GM12874 (cell line): ENCODE measurements at regions not wholly inside any gene's neighbourhood (a gene's known extent, or its start where the extent isn't known, plus 50 kb on each side); places are given as distances from the start of the nearest gene placed in this dataset.

ENCODE experiments used
- TF ChIP-seq, protein P1 (sequence below): IDR thresholded peaks from 2 replicates; pipeline ENCODE4 v1.5.1; 2011; ENCODE audit warnings: low read depth, mild to moderate bottlenecking, control low read depth, low read length, moderate library complexity; ENCODE audit not compliant: insufficient read depth

DNA sequence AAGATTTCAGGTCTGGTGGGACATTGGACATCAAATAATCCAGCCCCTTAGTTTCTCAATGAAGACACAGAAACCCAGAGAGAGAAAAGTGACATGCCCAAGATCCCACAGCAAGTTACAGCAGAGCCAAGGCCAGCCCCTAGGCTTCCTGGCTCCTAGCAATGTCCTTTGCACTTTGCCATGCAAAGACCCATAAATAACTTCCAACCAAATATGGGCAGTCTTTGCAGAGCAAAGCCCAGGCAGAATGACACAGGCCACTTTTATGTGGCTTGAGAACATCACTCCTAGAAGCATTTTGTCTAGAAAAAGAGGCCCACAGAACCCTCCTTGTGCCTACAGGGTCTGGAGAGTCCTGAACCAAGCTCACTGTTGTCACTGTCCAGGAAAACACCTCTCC, 78.1 kb upstream of the ATP6AP2 start:
- TF ChIP-seq, protein P1, sequence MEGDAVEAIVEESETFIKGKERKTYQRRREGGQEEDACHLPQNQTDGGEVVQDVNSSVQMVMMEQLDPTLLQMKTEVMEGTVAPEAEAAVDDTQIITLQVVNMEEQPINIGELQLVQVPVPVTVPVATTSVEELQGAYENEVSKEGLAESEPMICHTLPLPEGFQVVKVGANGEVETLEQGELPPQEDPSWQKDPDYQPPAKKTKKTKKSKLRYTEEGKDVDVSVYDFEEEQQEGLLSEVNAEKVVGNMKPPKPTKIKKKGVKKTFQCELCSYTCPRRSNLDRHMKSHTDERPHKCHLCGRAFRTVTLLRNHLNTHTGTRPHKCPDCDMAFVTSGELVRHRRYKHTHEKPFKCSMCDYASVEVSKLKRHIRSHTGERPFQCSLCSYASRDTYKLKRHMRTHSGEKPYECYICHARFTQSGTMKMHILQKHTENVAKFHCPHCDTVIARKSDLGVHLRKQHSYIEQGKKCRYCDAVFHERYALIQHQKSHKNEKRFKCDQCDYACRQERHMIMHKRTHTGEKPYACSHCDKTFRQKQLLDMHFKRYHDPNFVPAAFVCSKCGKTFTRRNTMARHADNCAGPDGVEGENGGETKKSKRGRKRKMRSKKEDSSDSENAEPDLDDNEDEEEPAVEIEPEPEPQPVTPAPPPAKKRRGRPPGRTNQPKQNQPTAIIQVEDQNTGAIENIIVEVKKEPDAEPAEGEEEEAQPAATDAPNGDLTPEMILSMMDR = no peak

DNA sequence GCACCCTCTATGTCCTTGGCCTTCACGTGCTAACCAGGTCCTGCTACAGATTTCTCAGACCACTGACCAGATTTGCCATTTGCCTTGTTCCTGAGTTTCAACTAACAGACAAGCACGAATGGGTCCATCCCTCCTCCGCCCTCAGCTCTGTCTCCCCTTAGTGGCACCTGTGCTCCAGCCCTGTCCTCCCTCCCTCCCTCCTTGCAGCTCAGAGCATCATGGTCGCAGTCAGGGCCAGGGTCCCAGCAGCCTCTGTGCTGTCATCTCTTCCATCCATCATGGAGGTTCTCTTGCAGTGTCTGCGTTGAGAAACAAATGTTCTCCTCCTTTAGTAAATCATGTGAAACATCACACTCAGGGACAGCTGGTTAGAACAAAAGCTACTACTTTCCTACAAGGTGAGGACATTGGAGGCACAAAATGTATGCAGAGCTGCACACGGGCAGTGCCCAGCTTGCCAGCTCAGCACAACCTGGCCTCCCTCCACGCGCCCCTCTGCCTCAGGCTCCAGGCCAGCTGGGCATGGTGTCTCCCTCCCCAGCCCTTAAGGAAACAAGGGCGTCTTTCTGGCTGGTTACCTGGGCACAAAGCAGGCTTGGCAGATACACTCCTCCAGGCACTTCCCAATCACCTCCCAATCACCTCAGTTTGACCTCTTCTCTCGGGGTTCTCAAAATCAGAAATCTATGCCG, 79.5 kb upstream of the ATP6AP2 start:
- TF ChIP-seq, protein P1 = no peak

DNA sequence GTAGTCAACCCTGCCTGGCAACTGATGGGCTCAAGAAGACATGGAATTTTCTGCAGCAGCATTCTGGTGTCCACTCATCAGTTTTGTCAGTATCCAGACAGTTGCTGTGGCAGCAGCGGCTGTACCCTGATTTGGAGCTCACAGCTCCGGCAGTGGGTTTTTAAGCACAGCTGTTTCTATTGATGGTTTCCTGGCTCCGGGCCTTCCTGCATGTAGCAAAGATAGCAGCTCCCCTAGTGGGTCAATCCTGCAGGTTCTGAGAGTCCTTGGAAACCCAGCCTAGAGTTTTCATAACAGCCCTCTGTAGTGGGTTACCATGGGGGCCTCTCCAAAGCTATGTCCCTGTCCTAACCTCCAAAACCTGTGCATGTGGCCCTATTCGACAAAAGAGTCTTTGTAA, 84.0 kb upstream of the ATP6AP2 start:
- TF ChIP-seq, protein P1 = no peak

DNA sequence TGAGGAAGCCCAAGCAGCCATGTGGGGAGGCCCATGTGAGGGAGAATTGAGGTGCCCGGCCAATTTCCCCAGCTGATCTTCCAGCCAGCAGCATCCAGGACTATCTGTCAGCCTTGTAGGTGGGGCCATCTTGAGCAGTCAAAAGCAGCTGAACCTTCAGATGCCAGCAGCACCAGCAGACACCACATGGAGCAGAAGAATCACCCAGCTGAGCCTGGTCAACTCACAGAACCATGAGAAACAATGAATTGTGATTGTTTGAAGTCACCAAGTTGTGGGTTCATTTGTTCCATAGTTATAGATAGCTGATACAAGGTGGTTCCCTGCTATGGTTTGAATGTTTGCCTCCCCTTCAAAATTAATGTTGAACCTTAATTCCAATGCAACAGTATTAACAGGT, 85.1 kb upstream of the ATP6AP2 start:
- TF ChIP-seq, protein P1 = no peak

DNA sequence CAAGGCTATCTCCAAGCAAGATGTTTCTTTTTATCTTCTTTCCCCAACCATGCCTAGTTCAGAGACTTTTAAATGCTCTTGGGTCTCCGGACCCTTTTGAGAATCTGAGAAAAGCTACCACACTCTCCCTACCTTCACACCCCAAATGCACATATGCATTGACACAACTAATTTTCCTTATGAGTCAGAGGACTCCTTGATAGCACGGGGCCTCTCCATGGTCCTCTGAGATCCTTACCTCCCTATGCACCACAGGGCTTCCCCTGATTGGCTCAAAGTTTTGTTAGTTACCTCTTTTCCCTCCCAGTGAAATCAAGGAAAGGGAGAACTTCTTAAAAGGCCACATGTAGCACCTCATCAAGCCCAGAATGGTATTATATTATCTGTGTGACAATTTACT, 86.8 kb upstream of the ATP6AP2 start:
- TF ChIP-seq, protein P1 = no peak

DNA sequence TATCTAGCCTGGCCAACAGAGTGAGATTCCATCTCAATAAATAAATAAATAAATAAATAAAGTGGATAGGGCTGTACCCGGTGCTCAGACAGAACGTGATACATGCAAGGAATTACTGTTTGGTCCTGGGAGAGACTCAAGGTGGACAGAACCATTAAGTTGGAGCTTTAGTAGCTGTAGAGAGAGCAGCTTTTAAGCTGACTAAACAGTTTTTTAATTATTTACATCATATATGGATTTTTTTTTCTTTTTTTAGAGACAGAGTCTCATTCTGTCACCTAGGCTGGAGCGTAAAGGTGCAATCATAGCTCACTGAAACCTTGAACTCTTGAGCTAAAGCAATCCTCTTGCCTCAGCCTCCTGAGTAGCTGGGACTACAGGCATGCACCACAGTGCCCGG, 92.5 kb upstream of the ATP6AP2 start:
- TF ChIP-seq, protein P1 = no peak

DNA sequence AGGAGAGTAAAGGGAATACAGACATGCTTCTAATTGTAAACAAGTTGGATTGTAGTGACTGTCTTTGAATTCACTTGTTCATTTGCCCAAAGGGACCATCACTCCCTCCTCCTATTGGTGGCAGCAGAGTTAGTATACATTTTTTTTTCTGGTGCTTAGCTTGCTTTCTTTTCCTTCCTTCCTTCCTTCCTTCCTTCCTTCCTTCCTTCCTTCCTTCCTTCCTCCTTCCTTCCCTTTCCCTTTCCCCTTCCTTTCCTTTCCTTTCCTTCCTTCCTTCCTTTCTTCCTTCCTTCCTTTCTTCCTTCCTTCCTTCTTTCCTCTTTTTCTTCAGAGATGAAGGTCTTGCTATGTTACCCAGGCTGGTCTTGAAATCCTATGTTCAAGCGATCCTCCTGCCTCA, 94.8 kb upstream of the ATP6AP2 start:
- TF ChIP-seq, protein P1 = no peak
